Parathyroid adenoma (tissue), 2 donors: ENCODE measurements at regions not wholly inside any gene's neighbourhood (a gene's known extent, or its start where the extent isn't known, plus 50 kb on each side); places are given as distances from the start of the nearest gene placed in this dataset.

Source experiments
- H2AFZ ChIP-seq: fragments of 300-600 bp; sonication (generic); one replicate; pipeline ENCODE4 v1.7.0; 2017; ENCODE audit warnings: antibody characterized with exemption, mild to moderate bottlenecking
- H3K27ac ChIP-seq: fragments of 300-600 bp; sonication (generic); one replicate; pipeline ENCODE4 v1.7.0; 2017
- H3K27me3 ChIP-seq: fragments of 300-600 bp; sonication (generic); one replicate; pipeline ENCODE4 v1.7.0; 2017; ENCODE audit warnings: low read length; ENCODE audit not compliant: control insufficient read depth, insufficient read depth
- H3K36me3 ChIP-seq: fragments of 300-600 bp; sonication (generic); one replicate; pipeline ENCODE4 v1.7.0; 2017; ENCODE audit warnings: low read length; ENCODE audit not compliant: control insufficient read depth, insufficient read depth
- H3K4me1 ChIP-seq: fragments of 300-600 bp; sonication (generic); one replicate; pipeline ENCODE4 v1.7.0; 2017; ENCODE audit warnings: control low read depth
- H3K4me2 ChIP-seq: fragments of 300-600 bp; sonication (generic); one replicate; pipeline ENCODE4 v1.7.0; 2017; ENCODE audit warnings: low read length
- H3K4me3 ChIP-seq: fragments of 300-600 bp; sonication (generic); one replicate; pipeline ENCODE4 v1.7.0; 2017; ENCODE audit warnings: low read depth, low read length
- H3K79me2 ChIP-seq: fragments of 300-600 bp; sonication (generic); one replicate; pipeline ENCODE4 v1.7.0; 2017; ENCODE audit warnings: control low read depth
- H3K9ac ChIP-seq: fragments of 300-600 bp; sonication (generic); one replicate; pipeline ENCODE4 v1.7.0; 2017; ENCODE audit warnings: mild to moderate bottlenecking
- H3K9me3 ChIP-seq: fragments of 300-600 bp; sonication (generic); one replicate; pipeline ENCODE4 v1.7.0; 2017; ENCODE audit warnings: low read length; ENCODE audit not compliant: control insufficient read depth
- TF ChIP-seq, protein P1 (sequence below): fragments of 300-600 bp; sonication (generic); IDR thresholded peaks from one replicate; pipeline ENCODE4 v1.7.0; 2017; ENCODE audit warnings: antibody characterized with exemption, mild to moderate bottlenecking
- donor health status: primary hyperparathyroidism.

DNA sequence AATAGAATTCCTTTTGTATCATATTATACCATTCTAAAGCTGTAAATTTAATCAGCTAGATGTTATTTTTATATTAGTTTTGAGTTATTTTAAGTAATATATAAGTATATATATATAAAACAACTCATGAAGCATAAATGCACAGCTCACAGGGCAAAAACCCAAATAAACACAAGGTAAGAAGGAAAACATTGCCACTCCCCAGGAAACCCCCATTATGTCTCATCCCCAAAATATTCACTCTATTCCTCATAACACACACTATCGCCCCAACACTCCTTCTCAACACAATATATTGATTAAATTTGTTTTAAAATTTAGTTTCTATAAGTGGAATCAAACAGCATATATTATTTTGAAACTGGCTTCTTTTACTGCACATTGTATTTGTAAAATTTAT lies 98.6 kb upstream of the FAM83B start:
- no peak overlapping the region for H3K4me2 ChIP-seq
- H3K4me3 ChIP-seq = no peak overlapping the region
- H3K27me3 ChIP-seq = no peaks in the 10 kb centered on the region
- H3K4me1 ChIP-seq = no peaks in the 10 kb centered on the region
- no peak overlapping the region for H2AFZ ChIP-seq
- TF ChIP-seq, protein P1, sequence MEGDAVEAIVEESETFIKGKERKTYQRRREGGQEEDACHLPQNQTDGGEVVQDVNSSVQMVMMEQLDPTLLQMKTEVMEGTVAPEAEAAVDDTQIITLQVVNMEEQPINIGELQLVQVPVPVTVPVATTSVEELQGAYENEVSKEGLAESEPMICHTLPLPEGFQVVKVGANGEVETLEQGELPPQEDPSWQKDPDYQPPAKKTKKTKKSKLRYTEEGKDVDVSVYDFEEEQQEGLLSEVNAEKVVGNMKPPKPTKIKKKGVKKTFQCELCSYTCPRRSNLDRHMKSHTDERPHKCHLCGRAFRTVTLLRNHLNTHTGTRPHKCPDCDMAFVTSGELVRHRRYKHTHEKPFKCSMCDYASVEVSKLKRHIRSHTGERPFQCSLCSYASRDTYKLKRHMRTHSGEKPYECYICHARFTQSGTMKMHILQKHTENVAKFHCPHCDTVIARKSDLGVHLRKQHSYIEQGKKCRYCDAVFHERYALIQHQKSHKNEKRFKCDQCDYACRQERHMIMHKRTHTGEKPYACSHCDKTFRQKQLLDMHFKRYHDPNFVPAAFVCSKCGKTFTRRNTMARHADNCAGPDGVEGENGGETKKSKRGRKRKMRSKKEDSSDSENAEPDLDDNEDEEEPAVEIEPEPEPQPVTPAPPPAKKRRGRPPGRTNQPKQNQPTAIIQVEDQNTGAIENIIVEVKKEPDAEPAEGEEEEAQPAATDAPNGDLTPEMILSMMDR = no peak
- H3K79me2 ChIP-seq = no peaks in the 10 kb centered on the region
- H3K27ac ChIP-seq = no peak overlapping the region
- no peak overlapping the region for H3K9ac ChIP-seq
- H3K36me3 ChIP-seq = no peaks in the 10 kb centered on the region
- no peaks in the 10 kb centered on the region for H3K9me3 ChIP-seq

DNA sequence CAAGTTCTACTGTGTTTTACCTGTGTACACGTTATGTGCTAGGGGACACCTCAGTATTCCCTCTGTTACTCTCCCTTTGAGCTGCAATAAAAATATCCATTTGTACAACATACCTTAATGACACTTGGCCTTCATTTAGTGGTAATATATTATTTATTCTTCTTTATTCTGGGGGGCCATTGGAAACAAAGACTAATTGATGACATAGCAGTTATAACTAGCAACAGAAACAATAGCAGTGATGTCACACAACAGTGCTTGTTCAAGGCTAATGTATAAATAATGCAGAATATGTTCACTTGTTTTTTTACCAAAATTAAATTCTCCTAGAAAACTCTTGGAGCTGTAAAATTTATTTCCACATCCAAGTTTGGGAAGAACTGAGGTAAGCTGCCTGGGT lies 92.2 kb upstream of the FAM83B start:
- H3K9ac ChIP-seq = no peak overlapping the region
- H3K27me3 ChIP-seq = no peaks in the 10 kb centered on the region
- H3K4me1 ChIP-seq = no peaks in the 10 kb centered on the region
- no peaks in the 10 kb centered on the region for H3K79me2 ChIP-seq
- TF ChIP-seq, protein P1 = no peak
- H3K4me2 ChIP-seq = no peak overlapping the region
- no peak overlapping the region for H3K27ac ChIP-seq
- H3K4me3 ChIP-seq = no peak overlapping the region
- H3K9me3 ChIP-seq = no peaks in the 10 kb centered on the region
- no peak overlapping the region for H2AFZ ChIP-seq
- no peaks in the 10 kb centered on the region for H3K36me3 ChIP-seq

- Histone ChIP-seq H3K4me3 (no peak overlapping the region), H3K4me1 (no peaks in the 10 kb centered on the region), H2AFZ (no peak overlapping the region), H3K9ac (no peak overlapping the region), H3K79me2 (no peaks in the 10 kb centered on the region), H3K27ac (no peak overlapping the region), H3K36me3 (no peaks in the 10 kb centered on the region), H3K27me3 (no peaks in the 10 kb centered on the region), H3K4me2 (no peak overlapping the region), H3K9me3 (no peaks in the 10 kb centered on the region)
- TF ChIP-seq, protein P1 = no peak
These were observed 88.2 kb upstream of the FAM83B start for GRCh38 chr6:54758340-54758739.

DNA sequence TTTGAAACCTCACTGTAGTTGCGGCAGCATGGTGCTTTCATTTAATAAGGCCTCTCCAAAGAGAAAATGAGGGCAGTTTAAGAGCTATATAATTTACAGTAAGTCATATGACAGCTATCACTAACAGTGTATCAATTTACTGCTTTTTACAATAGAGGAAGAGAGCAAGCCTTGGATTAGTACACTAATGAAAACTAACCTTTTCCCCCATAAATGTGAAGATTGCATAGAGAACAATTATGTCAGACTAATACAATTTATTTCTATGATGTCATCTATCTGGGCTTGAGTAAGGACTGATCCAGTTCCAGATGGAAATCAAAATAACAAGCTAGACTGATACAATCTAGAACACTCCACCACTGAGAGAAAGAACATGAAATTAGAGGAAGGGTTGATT lies 78.1 kb upstream of the FAM83B start:
- no peak overlapping the region for H2AFZ ChIP-seq
- H3K9ac ChIP-seq = no peak overlapping the region

GRCh38 chr6:54770328-54770727 lies 76.2 kb upstream of the FAM83B start:
- no peak overlapping the region for H3K27ac ChIP-seq
- TF ChIP-seq, protein P1 = no peak
- H3K36me3 ChIP-seq = no peaks in the 10 kb centered on the region
- H2AFZ ChIP-seq = no peak overlapping the region
- H3K4me2 ChIP-seq = no peak overlapping the region
- no peak overlapping the region for H3K4me3 ChIP-seq
- H3K27me3 ChIP-seq = no peaks in the 10 kb centered on the region
- H3K9ac ChIP-seq = no peak overlapping the region
- H3K4me1 ChIP-seq = no peaks in the 10 kb centered on the region
- H3K9me3 ChIP-seq = no peaks in the 10 kb centered on the region
- no peaks in the 10 kb centered on the region for H3K79me2 ChIP-seq

More for the DNA sequence above, 78.1 kb upstream of the FAM83B start:
- Histone ChIP-seq H3K9me3 (no peaks in the 10 kb centered on the region), H3K36me3 (no peaks in the 10 kb centered on the region), H3K4me2 (no peak overlapping the region), H3K79me2 (no peaks in the 10 kb centered on the region), H3K27ac (no peak overlapping the region), H3K4me1 (no peaks in the 10 kb centered on the region), H3K27me3 (no peaks in the 10 kb centered on the region), H3K4me3 (no peak overlapping the region)
- TF ChIP-seq, protein P1 = no peak
